ENCODE measurements at regions not wholly inside any gene's neighbourhood (a gene's known extent, or its start where the extent isn't known, plus 50 kb on each side); places are given as distances from the start of the nearest gene placed in this dataset.
"Not testable (repeated sequence)": the region's sequence is repeated elsewhere in the genome, so short reads cannot be mapped to it uniquely, and the experiment has no call there.

DNA sequence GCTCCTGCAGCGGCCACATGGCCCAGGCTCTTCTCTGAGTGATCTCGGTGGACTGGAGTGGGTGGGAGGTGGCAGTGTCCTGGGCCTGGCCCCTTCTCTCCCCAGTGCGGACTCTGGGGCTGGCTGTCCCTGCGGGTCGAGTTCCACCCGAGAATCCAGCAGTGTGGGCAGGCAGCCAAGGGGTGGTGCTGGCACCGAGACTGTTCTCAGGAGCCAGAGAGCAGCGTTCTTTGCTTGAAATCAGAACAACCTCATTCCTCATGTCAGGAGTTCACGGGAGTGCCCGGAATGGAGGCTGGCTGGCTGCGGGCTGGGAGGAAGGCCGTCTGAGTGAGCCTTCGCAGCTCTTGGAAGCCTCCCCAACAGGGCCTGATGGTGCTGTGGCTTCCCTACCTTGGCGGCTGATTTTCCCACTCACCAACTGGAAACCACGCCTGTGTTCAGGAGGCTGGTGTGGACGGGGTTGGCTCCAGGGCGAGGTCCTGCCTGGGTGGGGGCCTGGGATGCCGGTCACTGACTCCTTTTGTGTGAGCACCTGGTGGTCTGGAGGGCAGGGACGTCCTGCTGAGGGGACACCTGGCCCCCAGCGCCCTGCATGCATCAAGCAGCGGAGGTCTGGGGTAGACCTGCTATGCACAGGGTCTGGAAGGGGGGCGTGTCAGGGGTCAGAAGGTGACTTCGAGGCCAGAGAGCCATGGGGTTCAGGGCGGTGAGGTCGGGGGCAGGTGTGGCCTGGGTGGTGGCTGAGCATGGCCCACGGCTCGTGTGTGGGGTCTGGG, 137.6 kb downstream of the TMEM121 start:
- not testable (repeated sequence) for DNase-seq

DNA sequence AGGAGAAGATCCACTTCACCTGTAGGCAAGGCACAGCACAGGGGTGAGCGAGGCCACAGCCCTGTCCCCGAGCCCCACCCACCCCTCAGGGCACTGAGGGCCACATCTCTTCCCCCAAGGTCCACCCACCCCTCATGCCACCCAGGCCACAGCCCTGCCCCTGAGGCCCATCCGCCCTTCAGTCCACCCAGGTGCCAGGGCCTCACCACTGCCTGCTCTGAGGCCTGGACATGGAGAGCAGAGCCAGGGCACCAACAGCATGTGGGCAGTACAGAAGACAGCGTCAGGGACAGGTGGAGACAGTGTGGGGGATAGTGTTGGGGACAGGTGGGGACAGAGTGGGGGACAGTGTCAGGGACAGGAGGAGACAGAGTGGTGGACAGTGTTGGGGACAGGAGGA, 138.3 kb downstream of the TMEM121 start:
- no peak for DNase-seq

DNA sequence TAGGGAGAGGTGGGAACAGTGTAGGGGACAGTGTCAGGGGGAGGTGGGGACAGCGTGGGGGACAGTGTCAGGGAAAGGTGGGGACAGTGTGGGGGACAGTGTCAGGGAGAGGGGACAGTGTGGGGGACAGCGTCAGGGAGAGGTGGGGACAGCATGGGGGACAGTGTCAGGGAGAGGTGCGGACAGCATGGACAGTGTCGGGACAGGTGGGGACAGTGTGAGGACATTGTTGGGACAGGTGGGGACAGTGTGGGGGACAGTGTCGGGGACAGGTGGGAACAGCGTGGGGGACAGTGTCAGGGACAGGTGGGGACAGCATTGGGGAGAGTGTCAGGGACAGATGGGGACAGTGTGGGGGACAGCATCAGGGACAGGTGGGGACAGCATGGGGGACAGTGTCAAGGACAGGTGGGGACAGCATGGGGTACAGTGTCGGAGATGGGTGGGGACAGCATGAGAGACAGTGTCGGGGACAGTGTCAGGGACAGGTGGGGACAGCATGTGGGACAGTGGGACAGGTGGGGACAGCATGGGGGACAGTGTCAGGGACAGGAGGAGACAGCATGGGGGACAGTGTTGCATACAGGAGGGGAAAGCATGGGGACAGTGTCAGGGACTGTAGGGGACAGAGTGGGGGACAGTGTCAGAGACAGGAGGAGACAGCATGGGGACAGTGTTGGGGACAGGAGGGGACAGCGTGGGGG, 139.0 kb downstream of the TMEM121 start:
- DNase-seq = no peak

DNA sequence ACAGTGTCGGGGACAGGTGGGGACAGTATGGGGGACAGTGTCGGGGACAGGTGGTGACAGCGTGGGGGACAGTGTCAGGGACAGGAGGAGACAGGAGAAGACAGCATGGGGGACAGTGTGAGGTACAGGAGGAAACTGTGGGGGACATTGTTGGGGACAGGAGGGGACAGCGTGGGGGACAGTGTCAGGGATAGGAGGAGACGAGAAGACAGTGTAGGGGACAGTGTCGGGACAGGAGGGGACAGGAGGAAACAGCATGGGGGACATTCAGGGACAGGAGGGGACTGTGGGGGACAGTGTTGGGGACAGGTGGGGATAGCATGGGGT, 139.5 kb downstream of the TMEM121 start:
- no peak for DNase-seq

DNA sequence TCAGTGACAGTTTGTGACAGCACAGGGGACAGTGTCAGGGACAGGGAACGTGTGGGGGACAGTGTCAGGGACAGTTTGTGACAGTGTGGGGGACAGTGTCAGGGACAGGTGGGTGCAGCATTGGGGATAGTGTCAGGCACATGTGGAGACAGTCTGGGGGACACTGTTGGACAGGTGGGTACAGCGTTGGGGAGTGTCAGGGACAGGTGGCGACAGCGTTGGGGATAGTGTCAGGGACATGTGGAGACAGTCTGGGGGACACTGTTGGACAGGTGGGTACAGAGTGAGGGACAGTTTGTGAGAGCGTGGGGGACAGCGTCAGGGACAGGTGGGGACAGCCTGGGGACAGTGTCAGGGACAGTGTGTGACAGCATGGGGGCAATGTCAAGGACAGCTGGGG, 140.0 kb downstream of the TMEM121 start:
- DNase-seq = no peak

DNA sequence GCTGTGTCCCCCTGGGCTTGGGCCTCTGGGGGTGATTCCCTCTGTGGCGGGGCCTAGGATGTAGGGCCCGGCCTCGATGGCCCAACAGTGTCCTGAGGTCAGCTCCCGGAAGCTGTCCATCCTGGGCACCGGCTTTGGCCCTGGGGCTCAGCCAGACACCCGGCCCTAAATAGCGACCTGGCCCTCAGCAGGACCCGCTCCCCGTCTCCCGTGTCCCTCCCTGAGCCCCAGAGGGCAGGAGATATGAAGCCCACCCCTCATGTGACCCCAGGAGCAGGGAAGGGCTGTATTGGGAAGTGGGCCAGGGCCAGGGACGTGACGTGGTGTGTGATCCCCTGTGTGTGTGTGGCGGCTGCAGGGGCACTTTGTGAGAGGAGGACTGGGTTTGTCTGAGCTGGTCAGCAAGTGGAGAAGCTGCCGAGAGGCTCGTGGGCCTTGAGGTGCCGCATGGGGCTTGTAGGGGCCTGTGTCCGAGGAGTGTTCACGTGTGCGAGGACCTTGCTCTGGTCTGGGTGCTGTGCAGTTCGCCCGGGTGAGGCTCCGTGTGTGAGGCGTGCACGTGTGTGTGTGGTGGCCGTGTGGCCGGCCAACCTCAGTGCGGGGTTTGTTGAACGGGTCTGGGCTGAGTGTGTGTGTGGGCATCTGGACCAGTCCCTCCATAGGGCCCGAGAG, 140.7 kb downstream of the TMEM121 start:
- not testable (repeated sequence) for DNase-seq

DNA sequence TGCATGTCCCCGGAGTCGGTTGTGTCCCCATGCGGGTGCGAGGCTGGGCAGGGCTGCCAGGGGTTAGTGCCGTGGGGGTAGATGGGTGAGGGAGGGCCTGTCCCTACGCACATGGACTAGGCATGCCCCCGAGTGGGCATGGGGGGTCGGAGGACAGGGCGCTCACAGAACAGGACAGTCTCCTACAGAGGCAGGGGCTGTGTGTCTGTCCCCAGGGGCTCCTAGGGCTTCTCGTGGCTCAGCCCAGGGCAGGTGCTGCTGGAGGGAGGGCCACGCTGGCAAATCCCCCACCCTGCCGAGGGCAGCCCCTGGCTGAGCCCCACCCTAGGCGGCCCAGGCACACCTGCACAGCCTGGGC, 141.3 kb downstream of the TMEM121 start:
- DNase-seq = not testable (repeated sequence)

DNA sequence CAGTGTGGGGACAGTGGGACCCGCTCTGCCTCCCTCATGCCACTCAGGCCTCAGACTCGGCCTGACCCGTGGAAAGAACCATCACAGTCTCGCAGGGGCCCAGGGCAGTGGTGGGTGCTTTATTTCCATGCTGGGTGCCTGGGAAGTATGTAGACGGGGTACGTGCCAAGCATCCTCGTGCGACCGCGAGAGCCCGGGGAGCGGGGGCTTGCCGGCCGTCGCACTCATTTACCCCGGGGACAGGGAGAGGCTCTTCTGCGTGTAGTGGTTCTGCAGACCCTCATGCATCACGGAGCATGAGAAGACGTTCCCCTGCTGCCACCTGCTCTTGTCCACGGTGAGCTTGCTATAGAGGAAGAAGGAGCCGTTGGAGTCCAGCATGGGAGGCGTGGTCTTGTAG, 141.6 kb downstream of the TMEM121 start:
- DNase-seq = not testable (repeated sequence)

DNA sequence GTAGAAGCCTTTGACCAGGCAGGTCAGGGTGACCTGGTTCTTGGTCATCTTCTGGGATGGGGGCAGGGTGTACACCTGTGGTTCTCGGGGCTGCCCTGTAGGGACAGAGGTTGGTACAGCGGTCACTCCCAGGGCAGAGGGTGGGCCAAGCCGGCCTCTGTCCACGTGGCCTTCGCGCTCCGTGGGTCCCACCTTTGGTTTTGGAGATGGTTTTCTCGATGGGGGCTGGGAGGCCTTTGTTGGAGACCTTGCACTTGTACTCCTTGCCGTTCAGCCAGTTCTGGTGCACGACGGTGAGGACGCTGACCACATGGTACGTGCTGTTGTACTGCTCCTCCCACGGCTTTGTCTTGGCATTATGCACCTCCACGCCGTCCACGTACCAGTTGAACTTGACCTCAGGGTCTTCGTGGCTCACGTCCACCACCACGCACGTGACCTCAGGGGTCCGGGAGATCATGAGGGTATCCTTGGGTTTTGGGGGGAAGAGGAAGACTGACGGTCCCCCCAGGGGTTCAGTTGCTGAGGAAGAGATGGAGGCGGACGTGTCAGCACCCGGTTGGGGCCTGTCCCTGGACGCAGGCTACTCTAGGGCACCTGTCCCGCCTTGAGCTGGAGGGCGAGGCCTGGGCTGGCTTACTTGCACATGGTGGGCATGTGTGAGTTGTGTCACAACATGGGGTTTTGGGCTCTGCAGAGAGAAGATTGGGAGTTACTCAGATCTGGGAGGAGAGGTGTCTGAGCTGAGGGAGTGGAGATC, 142.3 kb downstream of the TMEM121 start:
- DNase-seq = not testable (repeated sequence)

DNA sequence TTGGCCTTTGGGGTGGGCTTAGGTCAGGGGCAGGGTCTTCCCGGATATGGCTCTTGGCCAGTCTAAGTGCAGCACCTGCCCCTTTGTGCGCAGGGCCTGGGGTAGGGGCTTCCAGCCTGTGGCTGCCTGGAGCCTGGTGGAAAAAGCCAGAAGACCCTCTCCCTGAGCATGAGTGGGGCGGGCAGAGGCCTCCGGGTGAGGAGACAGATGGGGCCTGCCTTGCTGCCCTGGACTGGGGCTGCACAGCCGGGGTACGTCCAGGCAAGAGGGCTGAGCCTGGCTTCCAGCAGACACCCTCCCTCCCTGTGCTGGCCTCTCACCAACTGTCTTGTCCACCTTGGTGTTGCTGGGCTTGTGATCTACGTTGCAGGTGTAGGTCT, 142.8 kb downstream of the TMEM121 start:
- DNase-seq = not testable (repeated sequence)

DNA sequence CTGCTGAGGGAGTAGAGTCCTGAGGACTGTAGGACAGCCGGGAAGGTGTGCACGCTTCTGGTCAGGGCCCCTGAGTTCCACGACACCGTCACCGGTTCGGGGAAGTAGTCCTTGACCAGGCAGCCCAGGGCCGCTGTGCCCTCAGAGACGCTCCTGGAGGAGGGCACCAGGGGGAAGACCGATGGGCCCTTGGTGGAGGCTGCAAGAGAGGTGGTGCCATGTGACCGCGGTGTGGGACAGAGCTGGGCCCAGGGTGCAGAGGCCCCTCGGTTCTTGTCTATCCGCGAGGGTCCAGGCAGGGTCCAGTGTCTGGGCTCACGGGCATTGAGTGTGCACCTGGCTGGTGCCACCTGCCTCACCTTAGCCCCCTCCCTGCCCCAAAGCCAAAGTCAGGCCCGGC, 143.3 kb downstream of the TMEM121 start:
- DNase-seq = not testable (repeated sequence)

DNA sequence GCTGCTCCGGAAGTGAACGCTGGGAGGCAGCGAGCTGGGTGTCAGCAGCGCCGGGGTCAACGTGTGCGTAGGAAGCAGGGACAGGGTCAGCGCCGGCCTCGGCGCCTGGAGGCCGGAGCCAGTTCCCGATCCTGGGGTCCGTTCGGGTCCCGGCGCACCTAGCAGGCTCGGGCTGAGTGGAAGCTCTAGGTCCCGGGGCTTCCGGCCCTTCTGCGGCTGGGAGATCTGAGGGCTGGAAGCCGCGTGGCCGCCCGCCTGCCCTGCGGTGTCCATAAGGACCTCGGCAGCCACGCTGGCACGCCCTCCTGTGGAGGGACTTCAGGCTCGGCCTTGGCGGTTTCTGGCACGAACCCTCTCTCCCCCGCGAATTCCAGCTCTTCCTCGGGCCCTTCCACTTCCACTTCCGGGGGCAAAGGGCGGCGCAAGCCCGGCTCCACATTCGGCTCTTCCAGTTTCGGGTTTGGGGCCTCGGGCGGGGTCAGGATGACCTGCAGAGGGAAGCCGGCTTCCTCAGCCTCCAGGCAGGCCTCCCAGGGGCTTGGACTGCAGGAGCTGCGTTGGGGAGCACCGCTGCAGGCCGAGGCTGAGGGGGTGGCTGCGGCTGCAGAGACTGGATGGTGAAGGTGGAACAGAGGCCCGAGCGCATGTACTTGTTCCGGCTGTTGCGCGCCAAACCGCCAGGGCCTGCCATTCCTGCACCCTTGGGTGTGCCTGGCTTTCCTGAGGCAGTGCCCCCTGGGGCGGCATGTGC, 146.2 kb downstream of the TMEM121 start:
- not testable (repeated sequence) for DNase-seq

DNA sequence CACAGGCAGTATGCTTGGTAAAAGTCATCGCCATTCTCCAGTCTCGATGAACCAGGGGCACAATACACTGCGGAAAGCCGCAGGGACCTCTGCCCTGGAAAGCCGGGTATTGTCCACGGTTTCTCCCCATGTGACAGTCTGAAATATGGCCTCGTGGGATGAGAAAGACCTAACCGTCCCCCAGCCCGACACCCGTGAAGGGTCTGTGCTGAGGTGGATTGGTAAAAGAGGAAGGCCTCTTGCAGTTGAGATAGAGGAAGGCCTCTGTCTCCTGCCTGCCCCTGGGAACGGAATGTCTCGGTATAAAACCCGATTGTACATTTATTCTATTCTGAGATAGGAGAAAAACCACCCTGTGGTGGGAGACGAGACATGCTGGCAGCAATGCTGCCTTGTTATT, 149.1 kb downstream of the TMEM121 start:
- not testable (repeated sequence) for DNase-seq

DNA sequence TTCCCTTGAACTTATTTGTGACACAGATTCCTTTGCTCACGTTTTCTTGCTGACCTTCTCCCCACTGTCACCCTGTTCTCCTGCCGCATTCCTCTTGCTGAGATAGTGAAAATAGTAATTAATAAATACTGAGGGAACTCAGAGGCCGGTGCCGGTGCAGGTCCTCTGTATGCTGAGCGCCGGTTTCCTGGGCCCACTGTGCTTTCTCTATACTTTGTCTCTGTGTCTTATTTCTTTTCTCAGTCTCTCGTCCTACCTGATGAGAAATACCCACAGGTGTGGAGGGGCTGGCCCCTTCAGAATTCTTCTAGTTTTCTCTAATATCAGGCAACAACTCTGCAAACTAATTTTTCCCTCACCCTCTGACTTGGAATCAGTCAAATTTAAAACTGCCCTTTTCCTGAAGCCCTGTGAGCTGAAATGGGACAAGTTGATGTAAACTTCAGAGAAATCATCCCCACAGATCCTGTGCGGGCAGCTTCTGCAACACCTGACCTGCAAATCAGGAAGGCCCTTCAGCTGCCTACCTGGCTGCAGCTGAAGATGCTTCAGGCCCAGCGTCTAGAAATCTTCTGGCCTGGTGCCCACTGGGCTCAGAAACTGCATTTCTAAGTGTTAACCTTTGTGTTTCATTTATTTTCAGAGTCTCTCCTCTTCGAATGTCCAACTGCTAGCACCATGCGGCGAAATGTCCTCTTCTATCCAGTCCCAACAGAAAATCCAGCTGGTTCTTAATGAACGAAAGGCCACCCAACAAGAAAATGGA, 149.7 kb downstream of the TMEM121 start:
- not testable (repeated sequence) for DNase-seq

DNA sequence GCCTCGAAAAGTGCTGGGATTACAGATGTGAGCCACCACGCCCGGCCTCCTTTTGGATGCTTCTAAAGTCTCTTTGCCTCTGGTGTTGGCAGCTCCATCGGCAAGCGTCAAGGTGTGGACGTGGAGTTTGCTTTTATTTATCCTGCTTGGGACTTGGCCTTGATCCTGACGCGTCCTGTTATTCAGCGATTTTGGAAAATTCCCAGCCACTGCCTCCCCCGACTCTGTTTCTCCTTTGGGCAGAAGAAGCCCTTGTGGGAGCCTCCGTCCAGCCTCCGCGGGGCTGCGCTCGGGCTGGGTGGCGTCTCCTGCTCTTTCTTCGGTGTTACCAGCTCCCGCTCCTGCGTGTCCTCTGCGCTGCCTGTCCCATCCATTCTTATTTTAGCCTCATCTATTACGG, 151.7 kb downstream of the TMEM121 start:
- not testable (repeated sequence) for DNase-seq

DNA sequence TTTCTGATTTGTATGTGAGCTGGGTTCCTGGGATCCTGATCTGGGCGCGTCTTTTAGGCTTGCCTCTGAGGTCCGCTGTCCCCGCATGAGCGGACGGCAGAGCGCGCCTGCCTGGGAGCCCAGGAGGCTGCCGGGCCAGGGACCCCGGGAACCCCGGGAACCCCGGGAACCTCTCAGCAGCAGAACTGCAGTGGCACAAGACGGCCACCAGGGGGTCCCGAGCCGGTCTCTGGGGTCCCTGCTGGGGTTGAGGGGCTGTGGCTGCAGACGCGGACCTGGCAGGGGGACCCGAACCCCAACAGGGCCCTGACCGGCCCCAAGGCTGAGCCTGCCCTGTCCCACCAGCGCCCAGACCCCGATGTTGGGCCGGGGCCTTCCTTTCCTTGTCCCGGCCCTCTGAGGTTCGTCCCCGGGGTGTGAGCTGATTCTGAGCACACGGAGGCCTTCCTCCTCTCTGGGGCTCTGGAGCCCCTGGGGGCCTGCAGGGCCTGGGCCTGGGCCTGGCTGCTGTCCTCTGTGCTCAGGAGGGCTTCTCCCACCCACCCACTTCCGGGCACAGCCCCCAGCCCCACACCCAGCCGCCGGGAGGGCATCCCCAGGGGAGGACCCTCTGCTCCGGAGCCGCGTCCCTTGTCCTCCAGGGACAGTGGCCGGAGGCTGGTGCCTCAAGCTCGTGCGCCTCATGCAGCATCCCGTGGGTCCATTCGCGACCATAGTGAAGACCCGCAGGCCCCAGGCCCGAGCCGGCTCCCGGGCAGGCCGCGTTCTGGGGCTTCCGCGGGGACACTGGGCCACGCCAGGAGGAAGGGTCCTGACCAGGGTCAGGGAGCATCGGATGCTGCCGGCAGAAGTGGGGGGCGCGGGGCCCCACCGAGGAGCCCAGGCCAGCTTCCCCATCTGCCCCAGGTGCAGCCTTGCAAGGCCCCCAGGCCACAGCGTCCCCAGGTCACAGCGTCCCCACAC, 152.9 kb downstream of the TMEM121 start:
- DNase-seq = not testable (repeated sequence)

DNA sequence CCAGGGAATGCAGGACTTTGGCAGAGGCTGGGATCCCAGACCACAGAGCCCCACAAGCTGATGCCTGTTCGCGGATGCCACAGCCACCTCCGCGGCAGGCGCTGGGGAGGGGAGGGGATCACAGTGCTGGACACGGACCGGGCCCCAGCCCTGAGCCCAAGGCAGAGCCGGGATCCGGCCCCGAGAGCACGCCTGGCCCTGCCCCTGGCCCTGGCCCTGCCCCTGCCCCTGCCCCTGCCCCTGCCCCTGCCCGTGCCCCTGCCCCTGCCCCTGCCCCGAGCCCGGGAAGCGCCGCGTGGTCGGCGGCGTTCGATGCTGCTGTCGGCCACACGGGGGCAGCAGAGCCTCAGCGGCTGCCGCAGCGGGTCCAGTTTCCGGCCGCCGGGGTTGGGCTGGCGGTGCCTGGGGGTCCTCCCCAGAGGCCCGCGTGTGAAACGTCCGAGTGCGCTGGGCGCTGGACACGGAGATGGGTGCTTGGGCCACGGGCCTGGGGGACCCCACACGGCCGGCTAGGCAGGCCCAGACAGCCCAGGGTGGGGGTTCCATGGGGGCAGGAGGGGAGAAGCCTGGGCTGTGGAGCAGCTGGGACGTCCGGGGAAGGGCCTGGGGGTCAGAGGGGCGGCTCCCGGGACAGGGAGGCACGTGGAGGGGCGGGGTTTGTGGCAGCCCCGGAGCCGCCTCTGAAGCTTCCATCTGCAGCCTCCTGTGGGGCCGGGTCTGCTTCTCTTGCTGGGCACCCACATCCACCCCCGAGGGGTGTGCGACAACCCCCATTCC, 153.8 kb downstream of the TMEM121 start:
- DNase-seq = peak; percentile 4 to 25

DNA sequence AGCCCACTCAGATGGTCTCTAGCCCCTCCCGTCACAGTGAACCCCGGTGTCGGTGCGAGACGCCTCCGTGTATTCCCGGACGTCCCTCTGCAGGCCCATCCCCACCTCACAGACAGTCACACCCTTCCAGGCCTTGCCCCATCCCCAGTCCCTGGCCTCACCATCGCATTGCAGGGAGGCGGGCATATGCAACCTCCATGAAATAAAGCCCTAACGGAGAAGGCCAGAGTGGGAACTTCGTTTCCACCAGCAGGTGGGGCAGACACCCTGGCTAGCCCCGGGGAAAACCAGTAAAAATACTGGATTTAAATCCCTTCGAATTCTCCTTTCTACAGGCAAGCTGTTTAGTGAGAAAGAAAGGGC, 154.3 kb downstream of the TMEM121 start:
- not testable (repeated sequence) for DNase-seq

DNA sequence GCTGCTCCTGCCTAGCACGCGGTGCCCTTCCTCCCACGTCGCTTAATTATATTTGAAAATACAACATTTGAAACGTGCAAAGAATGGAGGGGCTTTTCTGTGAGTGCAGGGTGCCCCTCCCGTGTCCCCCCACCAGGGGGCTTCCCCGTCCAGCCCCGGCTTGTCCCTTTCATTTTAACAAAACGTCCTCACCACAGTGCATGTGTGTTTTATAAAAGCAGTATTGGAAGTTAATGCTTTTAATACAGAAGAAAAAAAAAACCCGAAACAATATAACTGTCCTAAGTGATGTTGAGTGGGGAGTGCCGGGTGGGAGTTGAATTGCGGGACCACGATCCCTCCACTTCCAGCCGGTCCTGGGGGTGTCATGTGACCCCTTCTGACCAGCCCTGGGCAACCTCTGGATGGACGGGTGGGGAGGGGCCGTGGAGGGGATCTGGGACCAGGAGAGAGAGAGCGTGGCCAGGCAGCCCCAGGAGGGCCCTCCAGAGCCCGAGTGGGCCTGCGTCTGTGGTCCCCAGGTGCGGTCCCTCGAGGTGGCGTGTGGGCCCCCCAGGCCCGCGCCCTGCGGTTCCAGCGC, 155.3 kb downstream of the TMEM121 start:
- not testable (repeated sequence) for DNase-seq

Measured in stimulated activated CD4-positive, alpha-beta T cell treated with anti-CD3 and anti-CD28 coated beads, Interleukin-2, amount 100 ng/mL, for 48 hours (primary cell).